Activated naive CD4-positive, alpha-beta T cell treated with anti-CD3 and anti-CD28 coated beads, Interleukin-2, amount 50 U/mL, for 72 hours (primary cell): ENCODE measurements at regions not wholly inside any gene's neighbourhood (a gene's known extent, or its start where the extent isn't known, plus 50 kb on each side); places are given as distances from the start of the nearest gene placed in this dataset.

ENCODE experiments used
- ATAC-seq, 2 donors: fragments of 150-1000 bp; cut with Tn5 transposase; 2 replicates each; pipeline ENCODE4 v1.10.0; 2021; ENCODE audit warnings: mild to moderate bottlenecking in 2 of 2, moderate library complexity in 2 of 2
- DNase-seq, 2 donors: peaks; one replicate each; pipeline ENCODE4 v3.0.0; 2021 to 2022; ENCODE audit warnings: low spot score in 2 of 2
- H3K27ac Mint-ChIP-seq, 2 donors: one replicate each; pipeline ENCODE4 v1.8.0; 2022; ENCODE audit warnings: mild to moderate bottlenecking in 2 of 2, mixed read lengths in 2 of 2
- H3K36me3 Mint-ChIP-seq, 2 donors: one replicate each; pipeline ENCODE4 v1.8.0; 2022; ENCODE audit warnings: mixed read lengths in 2 of 2
- H3K9me3 Mint-ChIP-seq, 2 donors: one replicate each; pipeline ENCODE4 v1.8.0; 2022; ENCODE audit warnings: mixed read lengths in 2 of 2

- H3K27ac Mint-ChIP-seq, result peak overlapping the region in 1 of 2 donors; percentile 93
- H3K9me3 Mint-ChIP-seq, result peaks cover 15 to 21% of the 10 kb centered on the region in 2 donors
- H3K36me3 Mint-ChIP-seq, result peaks cover 29 to 41% of the 10 kb centered on the region in 2 donors
- ATAC-seq, result no peak
- DNase-seq, result no peak
Measured at GRCh38 chr10:60570272-60570865, 180.7 kb upstream of the ANK3 start.

DNA sequence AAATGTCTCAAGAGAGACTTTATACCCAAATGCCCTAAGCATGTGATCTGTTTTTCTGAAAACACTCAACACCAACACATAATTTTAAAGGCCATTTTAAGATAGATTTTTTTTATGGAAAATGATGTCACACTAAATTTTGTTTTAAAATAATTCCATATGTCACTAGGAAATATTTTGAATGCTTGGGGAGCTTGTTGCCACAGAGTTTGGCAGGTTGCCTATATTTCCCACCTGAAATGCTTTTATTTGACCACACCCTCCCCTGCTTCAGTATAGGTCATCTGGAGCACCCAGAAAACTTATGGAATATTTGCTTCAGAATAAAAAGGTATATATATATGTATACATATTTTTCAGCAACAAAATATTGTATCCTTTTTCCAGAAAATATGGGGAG lies 180.0 kb upstream of the ANK3 start:
- H3K27ac Mint-ChIP-seq, result no peak overlapping the region
- H3K36me3 Mint-ChIP-seq, result peaks cover 29 to 48% of the 10 kb centered on the region in 2 donors
- H3K9me3 Mint-ChIP-seq, result peaks cover 16 to 22% of the 10 kb centered on the region in 2 donors
- no peak for ATAC-seq
- DNase-seq, result no peak

DNA sequence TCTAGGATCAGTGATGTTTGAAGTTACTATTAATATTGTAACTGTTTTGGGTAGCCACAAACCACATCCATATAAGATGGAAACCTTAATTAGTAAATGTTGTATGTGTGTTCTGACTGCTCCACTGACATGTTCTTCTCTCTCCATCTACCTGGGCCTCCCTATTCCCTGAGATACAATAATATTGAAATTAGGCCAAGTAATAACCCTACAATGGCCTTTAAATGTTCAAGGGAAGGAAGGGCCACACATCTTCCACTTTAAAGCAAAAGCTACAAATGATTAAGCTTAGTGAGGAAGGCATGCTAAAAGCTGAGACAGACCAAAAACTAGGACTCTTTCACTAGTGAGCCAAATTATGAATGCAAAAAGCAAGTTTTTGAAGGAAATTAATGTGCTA lies 176.4 kb upstream of the ANK3 start:
- DNase-seq (no peak), ATAC-seq (peak; percentile 56 to 87)
- Mint-ChIP-seq H3K36me3 (peaks cover 23 to 64% of the 10 kb centered on the region in 2 donors), H3K27ac (peak overlapping the region; percentile 48 to 84), H3K9me3 (peaks cover 16 to 22% of the 10 kb centered on the region in 2 donors)

GRCh38 chr10:60565492-60565891 lies 175.8 kb upstream of the ANK3 start:
- Mint-ChIP-seq H3K36me3 (peaks cover 22 to 63% of the 10 kb centered on the region in 2 donors), H3K27ac (no peak overlapping the region), H3K9me3 (peaks cover 16 to 22% of the 10 kb centered on the region in 2 donors)
- ATAC-seq (peak; percentile 42 to 72), DNase-seq (no peak)

DNA sequence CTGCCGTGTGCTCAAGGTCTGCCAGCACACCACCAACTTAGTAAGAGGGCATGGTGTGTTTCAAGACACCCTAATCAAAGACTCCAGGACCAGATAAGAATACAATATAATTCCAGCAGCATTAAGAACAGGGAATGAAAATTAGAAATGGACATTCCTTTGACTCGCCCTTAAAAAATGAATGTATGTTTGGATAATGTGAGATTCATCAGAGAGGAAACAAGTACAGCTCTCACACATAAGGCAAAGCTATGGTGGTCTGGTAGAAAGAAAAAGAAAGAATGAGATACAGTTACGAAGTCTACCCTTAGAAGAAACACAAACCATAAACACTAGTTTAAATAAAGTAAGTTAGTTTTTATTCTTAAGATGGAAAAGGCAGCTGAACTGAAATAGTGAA lies 174.8 kb upstream of the ANK3 start:
- DNase-seq (no peak), ATAC-seq (no peak)
- Mint-ChIP-seq H3K27ac (no peak overlapping the region), H3K9me3 (peaks cover 16 to 22% of the 10 kb centered on the region in 2 donors), H3K36me3 (peaks cover 17 to 57% of the 10 kb centered on the region in 2 donors)

DNA sequence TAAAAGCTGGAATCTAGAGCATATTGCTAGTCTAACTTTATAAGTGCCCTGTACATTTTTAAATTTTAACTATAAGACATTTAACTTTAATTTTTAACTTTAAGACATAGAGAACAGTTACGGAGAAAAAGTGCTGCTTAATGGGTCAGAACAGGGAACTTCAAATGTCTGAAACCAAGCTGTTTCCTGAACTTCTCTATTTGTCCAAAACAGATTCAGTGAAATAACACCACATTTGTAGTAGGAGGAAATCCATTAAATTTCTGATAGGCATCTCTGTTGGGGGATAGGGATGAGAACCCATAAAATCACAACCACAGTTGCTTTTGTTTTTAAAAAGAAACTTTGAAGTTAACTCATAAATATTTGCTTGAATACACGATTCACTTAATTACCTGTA lies 170.8 kb upstream of the ANK3 start:
- ATAC-seq (no peak), DNase-seq (no peak)
- peaks cover 2 to 7% of the 10 kb centered on the region in 2 donors for H3K9me3 Mint-ChIP-seq
- no peak overlapping the region for H3K27ac Mint-ChIP-seq
- H3K36me3 Mint-ChIP-seq, result peaks cover 0 to 39% of the 10 kb centered on the region in 2 donors

GRCh38 chr10:60555700-60556099 lies 166.0 kb upstream of the ANK3 start:
- ATAC-seq (no peak), DNase-seq (no peak)
- Mint-ChIP-seq H3K27ac (no peak overlapping the region), H3K9me3 (peaks cover 0 to 5% of the 10 kb centered on the region in 2 donors), H3K36me3 (peaks cover 0 to 24% of the 10 kb centered on the region in 2 donors)

GRCh38 chr10:60549686-60550085 lies 160.0 kb upstream of the ANK3 start:
- ATAC-seq (no peak), DNase-seq (no peak)
- peaks cover 0 to 8% of the 10 kb centered on the region in 2 donors for H3K36me3 Mint-ChIP-seq

GRCh38 chr10:60542657-60543056 lies 153.0 kb upstream of the ANK3 start:
- Mint-ChIP-seq H3K27ac (no peak overlapping the region), H3K36me3 (peaks cover 0 to 7% of the 10 kb centered on the region in 2 donors), H3K9me3 (no peaks in the 10 kb centered on the region)
- DNase-seq (no peak), ATAC-seq (no peak)

More at GRCh38 chr10:60549686-60550085, 160.0 kb upstream of the ANK3 start:
- no peaks in the 10 kb centered on the region for H3K9me3 Mint-ChIP-seq
- no peak overlapping the region for H3K27ac Mint-ChIP-seq

- H3K9me3 Mint-ChIP-seq, result no peaks in the 10 kb centered on the region
- H3K36me3 Mint-ChIP-seq, result peaks cover 0 to 7% of the 10 kb centered on the region in 2 donors
- DNase-seq (no peak), ATAC-seq (no peak)
- no peak overlapping the region for H3K27ac Mint-ChIP-seq
Measured at GRCh38 chr10:60541451-60541850, 151.8 kb upstream of the ANK3 start.

DNA sequence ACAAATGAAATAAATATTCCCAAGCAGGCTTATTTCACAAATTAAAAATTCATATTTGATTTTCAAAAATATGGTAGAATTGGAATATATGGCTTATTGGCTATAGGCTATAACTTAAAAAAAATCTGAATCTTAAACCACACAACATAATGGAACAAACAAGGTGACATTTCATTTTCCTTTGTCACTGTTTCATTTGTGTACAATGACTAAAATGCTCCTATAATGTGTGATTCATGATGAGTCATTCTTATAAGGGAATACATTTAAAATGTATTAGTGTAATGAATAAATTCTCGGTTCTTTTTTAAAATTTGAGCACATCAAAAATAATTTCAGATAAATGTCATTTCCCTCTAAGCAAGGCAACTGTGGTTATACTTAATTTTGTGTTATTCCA lies 148.0 kb upstream of the ANK3 start:
- ATAC-seq (peak; percentile 56 to 79), DNase-seq (no peak)
- Mint-ChIP-seq H3K9me3 (no peaks in the 10 kb centered on the region), H3K27ac (peak overlapping the region in 1 of 2 donors; percentile 44), H3K36me3 (peaks cover 0 to 7% of the 10 kb centered on the region in 2 donors)

GRCh38 chr10:60536529-60537114 lies 146.9 kb upstream of the ANK3 start:
- ATAC-seq (peak; percentile 83 to 92), DNase-seq (peak in 1 of 2 donors; percentile 19)
- peaks cover 0 to 7% of the 10 kb centered on the region in 2 donors for H3K36me3 Mint-ChIP-seq
- no peaks in the 10 kb centered on the region for H3K9me3 Mint-ChIP-seq
- H3K27ac Mint-ChIP-seq, result peak overlapping the region; percentile 5 to 26

GRCh38 chr10:60535427-60535826 lies 145.8 kb upstream of the ANK3 start:
- ATAC-seq (no peak), DNase-seq (no peak)
- H3K36me3 Mint-ChIP-seq, result peaks cover 0 to 7% of the 10 kb centered on the region in 2 donors
- H3K9me3 Mint-ChIP-seq, result no peaks in the 10 kb centered on the region
- no peak overlapping the region for H3K27ac Mint-ChIP-seq

- no peaks in the 10 kb centered on the region for H3K9me3 Mint-ChIP-seq
- ATAC-seq, result no peak
Measured at GRCh38 chr10:60534761-60535389, 145.2 kb upstream of the ANK3 start.

GRCh38 chr10:60532696-60533468 lies 143.2 kb upstream of the ANK3 start:
- Mint-ChIP-seq H3K9me3 (no peaks in the 10 kb centered on the region), H3K36me3 (no peaks in the 10 kb centered on the region), H3K27ac (no peak overlapping the region)
- DNase-seq (no peak), ATAC-seq (no peak)

More at GRCh38 chr10:60534761-60535389, 145.2 kb upstream of the ANK3 start:
- Mint-ChIP-seq H3K27ac (no peak overlapping the region), H3K36me3 (peaks cover 0 to 5% of the 10 kb centered on the region in 2 donors)
- no peak for DNase-seq

GRCh38 chr10:60531006-60531405 lies 141.3 kb upstream of the ANK3 start:
- Mint-ChIP-seq H3K36me3 (peaks cover 3 to 6% of the 10 kb centered on the region in 2 donors), H3K27ac (no peak overlapping the region), H3K9me3 (no peaks in the 10 kb centered on the region)
- DNase-seq (no peak), ATAC-seq (no peak)

GRCh38 chr10:60527676-60528075 lies 138.0 kb upstream of the ANK3 start:
- no peak overlapping the region for H3K27ac Mint-ChIP-seq
- peaks cover 4% of the 10 kb centered on the region in 2 donors for H3K9me3 Mint-ChIP-seq
- DNase-seq, result no peak
- H3K36me3 Mint-ChIP-seq, result peaks cover 23 to 24% of the 10 kb centered on the region in 2 donors
- ATAC-seq, result no peak
